IMR-90 (cell line): ENCODE measurements at regions not wholly inside any gene's neighbourhood (a gene's known extent, or its start where the extent isn't known, plus 50 kb on each side); places are given as distances from the start of the nearest gene placed in this dataset.
A peak's percentile ranks its signal among the peaks of the same experiment; 100 is the strongest.

Source experiments
- ATAC-seq: fragments of 200-7000 bp; cut with Tn5 transposase; 2 replicates; pipeline ENCODE4 v1.9.1; 2020; ENCODE audit warnings: low read depth, mild to moderate bottlenecking, moderate library complexity
- BruUV-seq: library from RNA; stranded (reverse); fragments of 400-500 nt; replicated peaks from 2 replicates; lab custom pipeline; 2021; lab: Mats Ljungman, UMichigan
- CTCF ChIA-PET: fragments of 300-600 bp; formaldehyde crosslinking; extraction: SDS; loops from one replicate; lab custom pipeline; 2021; ENCODE audit warnings: antibody characterized with exemption; lab: Yijun Ruan, JAX
- POLR2A ChIA-PET: fragments of 300-600 bp; sonication (Branson Sonifier 250); formaldehyde crosslinking; loops from one replicate; lab custom pipeline; 2022; ENCODE audit warnings: antibody characterized with exemption; ENCODE audit not compliant: unreplicated experiment; lab: Charles Lee
- DNase-seq: peaks from one replicate; pipeline ENCODE4 v3.0.0; 2013
- H2AFZ ChIP-seq: replicated peaks from 2 replicates; pipeline ENCODE3; 2013; ENCODE audit warnings: low read length, mild to moderate bottlenecking; ENCODE audit not compliant: poor library complexity
- H2AK5ac ChIP-seq: 2 replicates; pipeline ENCODE4 v1.6.1; 2013; ENCODE audit warnings: low read depth, low read length, inconsistent platforms
- H2AK9ac ChIP-seq: replicated peaks from 2 replicates; pipeline ENCODE3; 2013; ENCODE audit warnings: mild to moderate bottlenecking, low read depth, low read length, moderate library complexity; ENCODE audit not compliant: poor library complexity
- H2BK120ac ChIP-seq: 2 replicates; pipeline ENCODE4 v1.6.1; 2013; ENCODE audit warnings: low read depth, low read length, inconsistent platforms
- H2BK15ac ChIP-seq: 3 replicates; pipeline ENCODE4 v1.6.1; 2013; ENCODE audit warnings: low read depth, low read length, inconsistent platforms
- H2BK20ac ChIP-seq: 2 replicates; pipeline ENCODE4 v1.6.1; 2013; ENCODE audit warnings: low read depth, mild to moderate bottlenecking, inconsistent platforms, low read length, moderate library complexity
- H2BK5ac ChIP-seq: 2 replicates; pipeline ENCODE4 v1.6.1; 2013; ENCODE audit warnings: mild to moderate bottlenecking, low read depth, low read length, inconsistent platforms; ENCODE audit not compliant: poor library complexity, severe bottlenecking
- H3K14ac ChIP-seq: replicated peaks from 2 replicates; pipeline ENCODE4 v1.6.1; 2013; ENCODE audit warnings: low read depth, low read length, inconsistent platforms
- H3K18ac ChIP-seq: 2 replicates; pipeline ENCODE4 v1.6.1; 2013; ENCODE audit warnings: low read depth, low read length, control low read depth
- H3K23ac ChIP-seq: 2 replicates; pipeline ENCODE4 v1.6.1; 2013; ENCODE audit warnings: low read depth, low read length, inconsistent platforms
- H3K27ac ChIP-seq: 2 replicates; pipeline ENCODE4 v1.5.1; 2013; ENCODE audit warnings: mild to moderate bottlenecking, control low read depth, low read length; ENCODE audit not compliant: insufficient read depth
- H3K27me3 ChIP-seq: 2 replicates; pipeline ENCODE4 v1.6.1; 2013; ENCODE audit warnings: low read length; ENCODE audit not compliant: control insufficient read depth, insufficient read depth
- H3K36me3 ChIP-seq: 2 replicates; pipeline ENCODE4 v1.6.1; 2013; ENCODE audit warnings: low read length, mixed read lengths; ENCODE audit not compliant: control insufficient read depth, insufficient read depth
- H3K4ac ChIP-seq: 2 replicates; pipeline ENCODE4 v1.6.1; 2013; ENCODE audit warnings: low read depth, low read length, inconsistent platforms
- H3K4me1 ChIP-seq: 2 replicates; pipeline ENCODE4 v1.6.1; 2013; ENCODE audit warnings: low read length, mixed read lengths; ENCODE audit not compliant: control insufficient read depth, insufficient read depth
- H3K4me2 ChIP-seq: 2 replicates; pipeline ENCODE4 v1.6.1; 2013; ENCODE audit warnings: low read depth, mild to moderate bottlenecking, control low read depth, low read length, moderate library complexity
- H3K4me3 ChIP-seq: 2 replicates; pipeline ENCODE4 v1.5.1; 2013; ENCODE audit warnings: low read depth, mild to moderate bottlenecking, control low read depth, low read length, moderate library complexity; ENCODE audit not compliant: insufficient read depth
- H3K56ac ChIP-seq: 2 replicates; pipeline ENCODE4 v1.6.1; 2013; ENCODE audit warnings: low read length, inconsistent platforms; ENCODE audit not compliant: insufficient read depth; ENCODE audit errors: extremely low read depth
- H3K79me1 ChIP-seq, 2 experiments: 2 replicates each; pipeline ENCODE4 v1.6.1; 2013; ENCODE audit warnings: low read length in 2 of 2, inconsistent platforms in 1 of 2, low read depth in 1 of 2
- H3K9ac ChIP-seq: 2 replicates; pipeline ENCODE4 v1.6.1; 2013; ENCODE audit warnings: low read depth, low read length, control low read depth
- H3K9me1 ChIP-seq: 2 replicates; pipeline ENCODE4 v1.6.1; 2013; ENCODE audit warnings: low read length, inconsistent platforms; ENCODE audit not compliant: insufficient read depth
- H3K9me3 ChIP-seq: 2 replicates; pipeline ENCODE4 v1.6.1; 2013; ENCODE audit warnings: low read length; ENCODE audit not compliant: control insufficient read depth, insufficient read depth
- H4K20me1 ChIP-seq: 2 replicates; pipeline ENCODE4 v1.6.1; 2013; ENCODE audit warnings: low read length, inconsistent platforms; ENCODE audit not compliant: insufficient read depth
- H4K5ac ChIP-seq: 2 replicates; pipeline ENCODE4 v1.6.1; 2013; ENCODE audit warnings: mild to moderate bottlenecking, low read depth, low read length, control low read depth
- H4K8ac ChIP-seq, 2 experiments: 2 replicates each; pipeline ENCODE4 v1.6.1; 2013; ENCODE audit warnings: low read depth in 2 of 2, low read length in 2 of 2, control low read depth in 1 of 2, inconsistent platforms in 1 of 2
- H4K91ac ChIP-seq: 2 replicates; pipeline ENCODE4 v1.6.1; 2013; ENCODE audit warnings: low read depth, low read length, inconsistent platforms; ENCODE audit not compliant: insufficient read depth
- CEBPB ChIP-seq: IDR thresholded peaks from 2 replicates; pipeline ENCODE4 v1.6.1; 2012; ENCODE audit warnings: low read depth, low read length, improper control_type of control experiment
- FOS ChIP-seq: fragments of 150-350 bp; IDR thresholded peaks from 2 replicates; pipeline ENCODE4 v1.6.1; 2016; ENCODE audit warnings: low read depth, low read length
- MXI1 ChIP-seq: IDR thresholded peaks from 2 replicates; pipeline ENCODE4 v1.6.1; 2012; ENCODE audit warnings: low read depth, mild to moderate bottlenecking, low read length, moderate library complexity, borderline replicate concordance
- RFX5 ChIP-seq: IDR thresholded peaks from 2 replicates; pipeline ENCODE4 v1.8.0; 2012; ENCODE audit warnings: low read depth, mild to moderate bottlenecking, low read length, moderate library complexity
- SMC3 ChIP-seq: fragments of 150-350 bp; IDR thresholded peaks from 2 replicates; pipeline ENCODE4 v1.6.1; 2016; ENCODE audit warnings: low read depth, mild to moderate bottlenecking, antibody characterized with exemption, low read length, moderate library complexity
- WGBS, 2 experiments: methylation state at CpG; one replicate each; pipeline versions ENCODE4 v1.1.5 to v1.1.7; 2013; ENCODE audit warnings: missing lambda C conversion rate in 2 of 2; ENCODE audit not compliant: insufficient read length in 1 of 2; ENCODE audit errors: extremely low coverage in 2 of 2; 5-methylcytosine and 5-hydroxymethylcytosine counted together
- dilution Hi-C: fragments of 300-500 bp; cut with HindIII; formaldehyde crosslinking; loops from one replicate; pipeline ENCODE4 v1.14.3; 2018; ENCODE audit warnings: low sequenced_read_pairs; ENCODE audit not compliant: unreplicated experiment
- in situ Hi-C: fragments of 300-500 bp; cut with MboI; formaldehyde crosslinking; loops from 3 replicates; pipeline ENCODE4 v1.14.3; 2019; ENCODE audit warnings: low sequenced_read_pairs, inconsistent platforms, mixed read lengths
- intact Hi-C: fragments of 100-400 bp; cut with micrococcal nuclease; formaldehyde crosslinking; loops from 2 replicates; pipeline ENCODE4 v1.10.0; 2022

GRCh38 chr12:92226961-92227360, 81.3 kb upstream of the BTG1 start:
- H3K4me2 ChIP-seq: no peak overlapping the region
- no peak overlapping the region for H3K56ac ChIP-seq
- H2AK9ac ChIP-seq: no peak overlapping the region
- no TSS peak for BruUV-seq
- H2BK15ac ChIP-seq: no peak overlapping the region
- no peak overlapping the region for H3K4me3 ChIP-seq
- peak overlapping the region; percentile 2; the same call in 1 of the 2 replicates for H2AK5ac ChIP-seq
- no peak for TF ChIP-seq CEBPB
- TF ChIP-seq MXI1: no peak
- TF ChIP-seq SMC3: no peak
- no peak for TF ChIP-seq FOS
- TF ChIP-seq RFX5: no peak
- WGBS, 2 experiments: no CpG with 5 or more reads among the region's 3 CpGs
- intact Hi-C loops (no loop called here), dilution Hi-C loops (no loop called here), in situ Hi-C loops (no loop called here)
- ATAC-seq: no peak
- no peak overlapping the region for H2BK5ac ChIP-seq
- no peaks in the 10 kb centered on the region for H4K20me1 ChIP-seq
- DNase-seq: no peak
- H3K14ac ChIP-seq: no peak overlapping the region; the same call in 1 of the 2 replicates
- no peak overlapping the region for H2BK120ac ChIP-seq
- H4K91ac ChIP-seq: no peak overlapping the region
- H4K8ac ChIP-seq: no peak overlapping the region
- no peak overlapping the region for H3K4ac ChIP-seq
- CTCF ChIA-PET: interaction anchor here (0.6 kb wide), 1 partner anchor 624 kb away, joined by 3 read pairs; no protein-coding TSS in a partner anchor
- peaks cover 5% of the 10 kb centered on the region for H3K9me1 ChIP-seq
- H4K5ac ChIP-seq: no peak overlapping the region
- no peaks in the 10 kb centered on the region for H3K79me1 ChIP-seq
- no peak overlapping the region for H3K18ac ChIP-seq
- H3K9ac ChIP-seq: no peak overlapping the region
- H3K9me3 ChIP-seq: no peaks in the 10 kb centered on the region
- peaks cover 5% of the 10 kb centered on the region for H3K4me1 ChIP-seq
- H2AFZ ChIP-seq: no peak overlapping the region
- no peak overlapping the region for H3K27ac ChIP-seq
- H3K23ac ChIP-seq: no peak overlapping the region
- no peaks in the 10 kb centered on the region for H3K27me3 ChIP-seq
- POLR2A ChIA-PET: no interaction called here
- H3K36me3 ChIP-seq: no peaks in the 10 kb centered on the region
- H2BK20ac ChIP-seq: no peak overlapping the region
